ENCODE measurements at regions not wholly inside any gene's neighbourhood (a gene's known extent, or its start where the extent isn't known, plus 50 kb on each side); places are given as distances from the start of the nearest gene placed in this dataset.

DNA sequence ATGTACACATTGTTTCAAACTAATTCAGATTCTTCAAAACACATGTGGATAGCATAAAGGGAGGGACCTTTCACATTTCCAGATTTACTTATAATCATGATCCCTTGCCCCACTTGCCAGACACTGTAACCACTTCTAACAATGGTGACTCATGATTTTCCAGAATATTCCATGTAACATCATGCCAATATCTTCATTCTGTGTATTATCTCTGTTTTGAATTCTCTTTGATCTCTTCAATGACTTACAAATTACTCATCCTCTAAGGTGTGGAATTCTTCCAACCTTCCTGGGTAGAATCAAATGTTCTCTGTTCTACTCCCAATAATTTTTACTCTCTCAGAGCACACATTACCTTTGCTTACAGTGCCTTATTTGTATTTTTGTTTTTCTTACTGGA lies 517.1 kb downstream of the PCDH7 start:
- TF ChIP-seq, protein P1, sequence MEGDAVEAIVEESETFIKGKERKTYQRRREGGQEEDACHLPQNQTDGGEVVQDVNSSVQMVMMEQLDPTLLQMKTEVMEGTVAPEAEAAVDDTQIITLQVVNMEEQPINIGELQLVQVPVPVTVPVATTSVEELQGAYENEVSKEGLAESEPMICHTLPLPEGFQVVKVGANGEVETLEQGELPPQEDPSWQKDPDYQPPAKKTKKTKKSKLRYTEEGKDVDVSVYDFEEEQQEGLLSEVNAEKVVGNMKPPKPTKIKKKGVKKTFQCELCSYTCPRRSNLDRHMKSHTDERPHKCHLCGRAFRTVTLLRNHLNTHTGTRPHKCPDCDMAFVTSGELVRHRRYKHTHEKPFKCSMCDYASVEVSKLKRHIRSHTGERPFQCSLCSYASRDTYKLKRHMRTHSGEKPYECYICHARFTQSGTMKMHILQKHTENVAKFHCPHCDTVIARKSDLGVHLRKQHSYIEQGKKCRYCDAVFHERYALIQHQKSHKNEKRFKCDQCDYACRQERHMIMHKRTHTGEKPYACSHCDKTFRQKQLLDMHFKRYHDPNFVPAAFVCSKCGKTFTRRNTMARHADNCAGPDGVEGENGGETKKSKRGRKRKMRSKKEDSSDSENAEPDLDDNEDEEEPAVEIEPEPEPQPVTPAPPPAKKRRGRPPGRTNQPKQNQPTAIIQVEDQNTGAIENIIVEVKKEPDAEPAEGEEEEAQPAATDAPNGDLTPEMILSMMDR (IDR thresholded peaks at IDR 0.05): no peak
- TF ChIP-seq ZFX (IDR thresholded peaks at IDR 0.05; ENCODE audit: borderline replicate concordance): no peak

All from 22Rv1 (cell line).